HepG2 (cell line): ENCODE measurements at regions not wholly inside any gene's neighbourhood (a gene's known extent, or its start where the extent isn't known, plus 50 kb on each side); places are given as distances from the start of the nearest gene placed in this dataset.
A peak's percentile ranks its signal among the peaks of the same experiment; 100 is the strongest.

Experiments used
- ASH2L ChIP-seq: fragments of 300-600, 200-600 bp; sonication (generic); IDR thresholded peaks from 2 replicates; pipeline ENCODE4 v1.7.0; 2017; ENCODE audit warnings: low read depth, mild to moderate bottlenecking, moderate library complexity, mixed read lengths, low read length; ENCODE audit not compliant: insufficient read length
- ETS1 ChIP-seq: sonication (generic); formaldehyde crosslinking; IDR thresholded peaks from 2 replicates; pipeline ENCODE4 v1.4.0; 2020; ENCODE audit warnings: missing genetic modification reagents
- ETV5 ChIP-seq: IDR thresholded peaks from 2 replicates; pipeline ENCODE4 v1.6.1; 2018; ENCODE audit warnings: missing biosample characterization, missing genetic modification reagents, inconsistent platforms, borderline replicate concordance
- FOXO1 ChIP-seq: sonication (generic); formaldehyde crosslinking; IDR thresholded peaks from 2 replicates; pipeline ENCODE4 v1.4.0; 2020; ENCODE audit warnings: missing genetic modification reagents
- GATAD2A ChIP-seq: IDR thresholded peaks from 2 replicates; pipeline ENCODE4 v1.6.1; 2016
- GMEB1 ChIP-seq: sonication (generic); formaldehyde crosslinking; IDR thresholded peaks from 2 replicates; pipeline ENCODE4 v1.5.1; 2020; ENCODE audit warnings: missing genetic modification reagents, mild to moderate bottlenecking, borderline replicate concordance
- HMG20A ChIP-seq: IDR thresholded peaks from 2 replicates; pipeline ENCODE4 v1.6.1; 2016; ENCODE audit warnings: borderline replicate concordance
- HNF4A ChIP-seq: sonication (generic); formaldehyde crosslinking; IDR thresholded peaks from 2 replicates; pipeline ENCODE4 v1.4.0; 2020; ENCODE audit warnings: missing genetic modification reagents
- MAFK ChIP-seq, 2 experiments: IDR thresholded peaks in 1 of 2; conservative IDR thresholded peaks in 1 of 2; 2 replicates each; pipeline ENCODE4 v1.6.1; 2011; ENCODE audit warnings: improper control_type of control experiment in 2 of 2, low read length in 2 of 2
- MED1 ChIP-seq: sonication (generic); formaldehyde crosslinking; IDR thresholded peaks from 2 replicates; pipeline ENCODE4 v1.4.0; 2020; ENCODE audit warnings: missing genetic modification reagents
- MZF1 ChIP-seq: sonication (generic); formaldehyde crosslinking; IDR thresholded peaks from 2 replicates; pipeline ENCODE4 v1.8.1; 2023; ENCODE audit warnings: mild to moderate bottlenecking, missing genetic modification reagents, borderline replicate concordance
- NFE2 ChIP-seq: sonication (generic); formaldehyde crosslinking; IDR thresholded peaks from 2 replicates; pipeline ENCODE4 v1.4.0; 2020; ENCODE audit warnings: missing genetic modification reagents
- NFRKB ChIP-seq: fragments of 450-650 bp; IDR thresholded peaks from 2 replicates; pipeline ENCODE4 v1.6.1; 2017
- PAF1 ChIP-seq: IDR thresholded peaks from 2 replicates; pipeline ENCODE4 v1.6.1; 2016; ENCODE audit warnings: missing genetic modification reagents, missing compliant biosample characterization
- U2AF1 ChIP-seq: fragments of 200-400 bp; formaldehyde crosslinking; optimal IDR thresholded peaks from 2 replicates; pipeline ENCODE3; 2017; ENCODE audit warnings: mild to moderate bottlenecking, low read depth, low read length
- ZBTB4 ChIP-seq: sonication (generic); formaldehyde crosslinking; IDR thresholded peaks from 2 replicates; pipeline ENCODE4 v1.4.0; 2020; ENCODE audit warnings: missing genetic modification reagents, mild to moderate bottlenecking, borderline replicate concordance
- ZNF280D ChIP-seq: sonication (generic); formaldehyde crosslinking; IDR thresholded peaks from 2 replicates; pipeline ENCODE4 v1.5.1; 2020; ENCODE audit warnings: mild to moderate bottlenecking, missing genetic modification reagents
- ZNF776 ChIP-seq: sonication (generic); formaldehyde crosslinking; IDR thresholded peaks from 2 replicates; pipeline ENCODE4 v1.4.0; 2020; ENCODE audit warnings: mild to moderate bottlenecking, missing genetic modification reagents
- ZSCAN5A ChIP-seq: sonication (generic); formaldehyde crosslinking; IDR thresholded peaks from 2 replicates; pipeline ENCODE4 v1.8.0; 2022; ENCODE audit warnings: mild to moderate bottlenecking, missing genetic modification reagents, borderline replicate concordance

- TF ChIP-seq U2AF1 (no peak), ETV5 (peak; percentile 43; the same call in 1 of the 2 replicates), ZNF776 (CRISPR knock-in tag) (no peak), MZF1 (no peak), NFE2 (no peak), FOXO1 (0 out of 2 replicates have a peak, but pooled peaks have one; percentile 14), ZNF280D (CRISPR knock-in tag) (0 out of 2 replicates have a peak, but pooled peaks have one; percentile 71), HNF4A (0 out of 2 replicates have a peak, but pooled peaks have one; percentile 30), PAF1 (CRISPR knock-in tag) (no peak), ETS1 (CRISPR knock-in tag) (no peak), ZBTB4 (CRISPR knock-in tag) (no peak), ZSCAN5A (CRISPR knock-in tag) (no peak), GMEB1 (CRISPR knock-in tag) (no peak), NFRKB (no peak), GATAD2A (peak; percentile 45; the same call in 1 of the 2 replicates), HMG20A (CRISPR knock-in tag) (0 out of 2 replicates have a peak, but pooled peaks have one; percentile 27), MED1 (CRISPR knock-in tag) (peak; percentile 46; the same call in 1 of the 2 replicates), MAFK (conservative IDR thresholded peaks at IDR 0.05 in 1 of 2, IDR thresholded peaks at IDR 0.05 in 1 of 2; ENCODE audit: low read length in 2 of 2) (no peak), ASH2L (no peak)
Measured at GRCh38 chr14:76948213-76948947, 80.1 kb downstream of the IRF2BPL start (continued).
